ENCODE measurements at regions not wholly inside any gene's neighbourhood (a gene's known extent, or its start where the extent isn't known, plus 50 kb on each side); places are given as distances from the start of the nearest gene placed in this dataset.

DNA sequence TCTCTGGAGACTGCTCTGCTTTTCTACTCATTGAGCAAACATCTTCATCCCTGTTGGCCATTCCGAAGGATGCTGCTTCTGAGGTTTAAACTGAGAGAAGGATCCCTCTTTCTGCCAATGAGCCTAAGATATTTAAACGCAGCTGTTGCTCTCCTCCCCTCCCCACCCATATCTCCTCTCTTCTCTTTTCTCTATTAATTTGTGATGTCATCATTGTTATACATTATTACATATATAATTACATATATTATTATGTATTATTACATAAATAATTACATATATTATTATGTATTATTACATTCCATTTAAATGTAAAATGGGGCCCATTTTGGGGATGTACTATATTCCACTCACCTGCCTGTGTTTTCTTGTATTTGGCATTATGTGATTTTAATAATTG lies 82.7 kb upstream of the JUN start:
- TF ChIP-seq SUZ12 (IDR thresholded peaks at IDR 0.05; ENCODE audit: extremely low read depth, insufficient read depth, insufficient read length): no peak
- TF ChIP-seq YY1 (IDR thresholded peaks at IDR 0.05; ENCODE audit: insufficient read depth, insufficient read length): no peak
- no peak for TF ChIP-seq ZNF274 (IDR thresholded peaks at IDR 0.05; ENCODE audit: low read depth, low read length)
- H3K4me3 ChIP-seq (ENCODE audit: insufficient read length, low read depth): no peak overlapping the region
- H3K36me3 ChIP-seq (ENCODE audit: insufficient read depth, insufficient read length, low read length): no peaks in the 10 kb centered on the region
- DNase-seq (ENCODE audit: low read depth, low spot score): no peak
- no peaks in the 10 kb centered on the region for H3K27me3 ChIP-seq (ENCODE audit: insufficient read depth, insufficient read length)
- H3K9me3 ChIP-seq (ENCODE audit: insufficient read depth, low read length): no peaks in the 10 kb centered on the region; the same call in 1 of the 2 replicates
- H3K9ac ChIP-seq (ENCODE audit: insufficient read length, low read depth): no peak overlapping the region
- H3K4me1 ChIP-seq (ENCODE audit: insufficient read depth, insufficient read length): peaks cover 2% of the 10 kb centered on the region

DNA sequence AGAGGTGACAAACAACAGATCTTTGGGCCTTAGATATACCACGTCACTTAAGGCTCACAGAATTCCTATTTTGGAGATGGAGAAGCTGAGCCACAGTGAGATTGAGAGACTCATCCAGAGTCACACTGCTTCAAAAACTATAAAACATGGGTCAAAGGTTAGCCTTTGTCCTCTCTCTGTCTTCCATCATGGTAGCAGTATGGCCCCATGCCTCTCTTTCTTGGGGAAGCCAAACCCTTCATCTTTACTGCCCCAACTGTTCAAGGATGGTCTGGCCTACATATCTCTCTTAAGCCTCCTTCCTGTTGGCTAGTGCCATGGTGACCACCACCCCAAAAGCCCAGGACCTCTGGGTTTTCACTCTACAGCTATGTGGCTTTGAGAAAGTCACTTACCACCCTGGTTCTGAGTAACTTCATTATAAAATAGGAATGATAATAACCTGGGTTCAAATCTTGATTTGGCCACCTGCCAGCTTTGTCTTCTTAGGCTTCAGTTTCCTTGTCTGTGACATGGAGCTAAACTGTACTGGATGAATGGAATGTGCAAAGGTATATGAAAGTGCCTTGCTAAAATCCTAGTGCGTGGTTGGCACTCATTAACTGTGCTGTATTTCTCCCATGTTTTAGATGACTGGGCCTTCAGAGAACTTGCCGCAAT lies 85.9 kb upstream of the JUN start:
- H3K27me3 ChIP-seq (ENCODE audit: insufficient read depth, insufficient read length): no peaks in the 10 kb centered on the region
- TF ChIP-seq SUZ12 (IDR thresholded peaks at IDR 0.05; ENCODE audit: extremely low read depth, insufficient read depth, insufficient read length) (no peak), ZNF274 (IDR thresholded peaks at IDR 0.05; ENCODE audit: low read depth, low read length) (no peak), YY1 (IDR thresholded peaks at IDR 0.05; ENCODE audit: insufficient read depth, insufficient read length) (no peak)
- no peaks in the 10 kb centered on the region; the same call in 1 of the 2 replicates for H3K9me3 ChIP-seq (ENCODE audit: insufficient read depth, low read length)
- peaks cover 4% of the 10 kb centered on the region for H3K4me1 ChIP-seq (ENCODE audit: insufficient read depth, insufficient read length)
- no peaks in the 10 kb centered on the region for H3K36me3 ChIP-seq (ENCODE audit: insufficient read depth, insufficient read length, low read length)
- no peak overlapping the region for H3K4me3 ChIP-seq (ENCODE audit: insufficient read length, low read depth)
- no peak for DNase-seq (ENCODE audit: low read depth, low spot score)
- H3K9ac ChIP-seq (ENCODE audit: insufficient read length, low read depth): no peak overlapping the region

DNA sequence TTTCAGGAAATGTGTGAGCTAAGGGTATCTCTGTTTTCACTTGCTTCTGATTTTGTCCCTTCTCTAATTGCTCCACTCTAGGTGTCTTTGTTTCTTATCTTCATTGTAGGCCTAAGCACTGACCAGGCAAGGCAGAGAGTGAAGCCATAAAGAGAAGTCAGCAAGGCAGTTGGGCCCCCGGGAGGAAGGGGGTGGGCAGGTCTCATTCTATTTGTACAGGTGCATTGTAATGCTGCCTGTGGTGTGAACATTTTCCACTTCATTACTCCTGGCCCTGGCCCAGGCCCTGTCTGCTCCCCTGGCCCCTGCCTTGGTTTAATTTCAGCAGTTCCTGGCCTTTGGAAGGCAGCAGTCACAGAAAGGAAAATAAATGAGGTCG lies 86.4 kb upstream of the JUN start:
- Histone ChIP-seq H3K27me3 (ENCODE audit: insufficient read depth, insufficient read length) (no peaks in the 10 kb centered on the region), H3K4me1 (ENCODE audit: insufficient read depth, insufficient read length) (peaks cover 7% of the 10 kb centered on the region), H3K9me3 (ENCODE audit: insufficient read depth, low read length) (no peaks in the 10 kb centered on the region; the same call in 1 of the 2 replicates), H3K9ac (ENCODE audit: insufficient read length, low read depth) (no peak overlapping the region), H3K4me3 (ENCODE audit: insufficient read length, low read depth) (no peak overlapping the region), H3K36me3 (ENCODE audit: insufficient read depth, insufficient read length, low read length) (no peaks in the 10 kb centered on the region)
- DNase-seq (ENCODE audit: low read depth, low spot score): no peak
- TF ChIP-seq SUZ12 (IDR thresholded peaks at IDR 0.05; ENCODE audit: extremely low read depth, insufficient read depth, insufficient read length) (no peak), ZNF274 (IDR thresholded peaks at IDR 0.05; ENCODE audit: low read depth, low read length) (no peak), YY1 (IDR thresholded peaks at IDR 0.05; ENCODE audit: insufficient read depth, insufficient read length) (no peak)

DNA sequence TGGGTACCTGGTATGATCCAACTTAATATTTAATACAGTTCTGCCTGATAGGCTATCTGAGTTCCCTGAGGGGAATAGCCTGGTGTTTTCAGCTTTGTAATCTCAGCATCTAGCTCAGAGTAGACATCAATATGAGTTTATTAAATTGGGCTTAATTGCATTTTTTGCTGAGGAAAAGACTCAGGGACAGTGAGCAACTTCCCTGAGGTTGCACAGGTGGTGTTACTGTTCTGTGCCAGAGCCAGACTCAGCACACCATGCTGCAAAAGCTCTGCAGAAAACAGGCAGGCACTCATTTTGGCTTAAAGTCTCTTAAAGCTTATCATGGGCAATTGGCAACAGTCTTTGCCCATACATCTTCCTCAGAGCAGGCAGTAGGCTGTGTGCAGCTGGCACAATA lies 90.5 kb upstream of the JUN start:
- no peak for DNase-seq (ENCODE audit: low read depth, low spot score)
- TF ChIP-seq SUZ12 (IDR thresholded peaks at IDR 0.05; ENCODE audit: extremely low read depth, insufficient read depth, insufficient read length) (no peak), ZNF274 (IDR thresholded peaks at IDR 0.05; ENCODE audit: low read depth, low read length) (no peak), YY1 (IDR thresholded peaks at IDR 0.05; ENCODE audit: insufficient read depth, insufficient read length) (no peak)
- Histone ChIP-seq H3K27me3 (ENCODE audit: insufficient read depth, insufficient read length) (no peaks in the 10 kb centered on the region), H3K9ac (ENCODE audit: insufficient read length, low read depth) (peak overlapping the region; percentile 37), H3K9me3 (ENCODE audit: insufficient read depth, low read length) (no peaks in the 10 kb centered on the region; the same call in 1 of the 2 replicates), H3K36me3 (ENCODE audit: insufficient read depth, insufficient read length, low read length) (no peaks in the 10 kb centered on the region), H3K4me3 (ENCODE audit: insufficient read length, low read depth) (no peak overlapping the region), H3K4me1 (ENCODE audit: insufficient read depth, insufficient read length) (peaks cover 7% of the 10 kb centered on the region)

DNA sequence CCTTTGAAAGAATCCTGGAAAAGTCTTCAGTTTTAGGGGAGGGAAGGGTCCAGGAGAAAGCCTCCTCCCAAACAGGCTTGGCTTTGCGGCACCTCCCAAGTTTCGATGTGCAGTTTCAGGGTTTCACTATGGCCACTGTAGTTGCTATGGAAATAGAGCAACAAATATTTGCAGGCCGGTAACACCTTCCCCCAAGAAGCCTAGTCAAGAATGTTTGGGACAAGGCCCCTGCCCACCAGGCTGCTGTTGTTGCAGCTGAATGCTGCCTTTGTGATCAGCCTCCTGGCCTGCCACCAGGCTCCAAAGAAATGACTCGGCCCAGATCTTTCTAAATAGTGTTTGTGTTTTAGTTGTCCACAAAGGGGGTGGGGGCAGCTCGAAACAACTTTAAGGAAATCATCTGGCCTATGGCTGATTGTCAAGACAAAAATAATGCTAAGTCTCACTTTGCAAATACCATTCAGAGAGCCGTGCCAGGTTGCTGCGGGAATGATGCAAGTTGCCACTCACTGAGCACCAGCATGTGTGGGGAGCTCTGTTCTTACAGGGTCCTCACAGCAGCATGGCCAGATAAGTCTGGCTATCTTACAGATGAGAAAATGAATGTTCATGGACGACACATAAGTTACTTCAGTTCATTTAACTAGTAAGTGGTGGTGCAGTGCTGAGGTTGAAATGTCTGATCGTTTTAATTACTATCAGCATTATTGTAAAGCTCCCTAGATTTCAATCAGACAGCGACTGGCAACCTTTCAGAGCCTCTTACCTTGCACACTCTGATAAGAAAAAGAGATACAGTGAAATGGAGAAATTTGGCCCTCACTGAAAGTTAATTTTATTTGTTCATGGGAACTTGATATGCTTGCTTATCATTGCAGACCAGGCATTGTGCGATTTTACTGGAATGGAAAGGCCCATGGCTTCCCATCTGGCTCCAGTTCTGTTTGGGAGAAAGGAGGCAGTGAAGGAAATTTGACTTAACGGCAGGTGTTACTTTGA lies 91.2 kb upstream of the JUN start:
- Histone ChIP-seq H3K9me3 (ENCODE audit: insufficient read depth, low read length) (no peaks in the 10 kb centered on the region), H3K9ac (ENCODE audit: insufficient read length, low read depth) (peak overlapping the region; percentile 44), H3K36me3 (ENCODE audit: insufficient read depth, insufficient read length, low read length) (no peaks in the 10 kb centered on the region), H3K27me3 (ENCODE audit: insufficient read depth, insufficient read length) (no peaks in the 10 kb centered on the region), H3K4me1 (ENCODE audit: insufficient read depth, insufficient read length) (peaks cover 7% of the 10 kb centered on the region), H3K4me3 (ENCODE audit: insufficient read length, low read depth) (no peak overlapping the region)
- peak; percentile 90 for DNase-seq (ENCODE audit: low read depth, low spot score)
- TF ChIP-seq SUZ12 (IDR thresholded peaks at IDR 0.05; ENCODE audit: extremely low read depth, insufficient read depth, insufficient read length): no peak
- TF ChIP-seq YY1 (IDR thresholded peaks at IDR 0.05; ENCODE audit: insufficient read depth, insufficient read length): no peak
- TF ChIP-seq ZNF274 (IDR thresholded peaks at IDR 0.05; ENCODE audit: low read depth, low read length): no peak

DNA sequence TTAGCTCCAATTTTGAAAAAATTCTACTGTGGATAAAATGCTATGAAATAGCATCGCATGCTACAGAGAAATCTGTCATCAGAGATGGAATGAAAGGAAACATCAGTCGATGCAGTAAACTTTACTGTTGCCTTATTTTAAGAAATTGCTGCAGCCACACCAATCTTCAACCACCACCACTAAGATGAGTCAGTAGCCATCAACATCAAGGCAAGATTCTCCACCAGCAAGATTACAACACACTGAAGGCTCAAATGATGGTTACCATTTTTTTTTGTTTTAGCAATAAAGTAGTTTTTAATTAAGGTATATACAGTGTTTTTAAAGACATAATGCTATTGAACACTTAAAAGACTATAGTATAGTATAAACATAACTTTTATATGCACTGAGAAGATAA lies 95.6 kb upstream of the JUN start:
- no peaks in the 10 kb centered on the region for H3K36me3 ChIP-seq (ENCODE audit: insufficient read depth, insufficient read length, low read length)
- TF ChIP-seq ZNF274 (IDR thresholded peaks at IDR 0.05; ENCODE audit: low read depth, low read length) (no peak), YY1 (IDR thresholded peaks at IDR 0.05; ENCODE audit: insufficient read depth, insufficient read length) (no peak), SUZ12 (IDR thresholded peaks at IDR 0.05; ENCODE audit: extremely low read depth, insufficient read depth, insufficient read length) (no peak)
- DNase-seq (ENCODE audit: low read depth, low spot score): no peak
- peaks cover 7% of the 10 kb centered on the region for H3K4me1 ChIP-seq (ENCODE audit: insufficient read depth, insufficient read length)
- H3K4me3 ChIP-seq (ENCODE audit: insufficient read length, low read depth): no peak overlapping the region
- no peaks in the 10 kb centered on the region for H3K27me3 ChIP-seq (ENCODE audit: insufficient read depth, insufficient read length)
- no peak overlapping the region for H3K9ac ChIP-seq (ENCODE audit: insufficient read length, low read depth)
- no peaks in the 10 kb centered on the region for H3K9me3 ChIP-seq (ENCODE audit: insufficient read depth, low read length)

DNA sequence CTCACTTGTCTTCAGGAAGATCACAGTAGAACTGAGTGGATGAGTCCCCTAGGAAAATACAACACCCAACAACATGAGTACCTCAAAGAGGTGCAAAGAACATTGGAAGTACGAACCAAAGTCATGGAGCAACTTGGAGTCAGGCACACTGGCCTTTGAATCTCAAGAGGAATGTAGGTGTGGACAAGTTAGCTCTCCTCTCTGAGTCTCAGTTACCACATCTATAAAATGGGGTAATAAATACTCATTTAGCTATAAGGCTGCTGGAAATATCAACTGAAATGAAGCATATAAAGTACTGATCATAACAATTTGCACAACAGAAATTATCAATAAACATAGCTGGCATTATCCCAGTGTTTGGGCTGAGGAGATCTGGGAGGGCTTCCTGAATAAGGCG lies 96.7 kb upstream of the JUN start:
- Histone ChIP-seq H3K27me3 (ENCODE audit: insufficient read depth, insufficient read length) (no peaks in the 10 kb centered on the region), H3K4me1 (ENCODE audit: insufficient read depth, insufficient read length) (peaks cover 3% of the 10 kb centered on the region), H3K36me3 (ENCODE audit: insufficient read depth, insufficient read length, low read length) (no peaks in the 10 kb centered on the region), H3K9me3 (ENCODE audit: insufficient read depth, low read length) (no peaks in the 10 kb centered on the region), H3K4me3 (ENCODE audit: insufficient read length, low read depth) (no peak overlapping the region), H3K9ac (ENCODE audit: insufficient read length, low read depth) (no peak overlapping the region)
- no peak for DNase-seq (ENCODE audit: low read depth, low spot score)
- TF ChIP-seq YY1 (IDR thresholded peaks at IDR 0.05; ENCODE audit: insufficient read depth, insufficient read length): no peak
- TF ChIP-seq SUZ12 (IDR thresholded peaks at IDR 0.05; ENCODE audit: extremely low read depth, insufficient read depth, insufficient read length): no peak
- TF ChIP-seq ZNF274 (IDR thresholded peaks at IDR 0.05; ENCODE audit: low read depth, low read length): no peak
